Upper lobe of left lung (tissue), 4 donors: ENCODE measurements at regions not wholly inside any gene's neighbourhood (a gene's known extent, or its start where the extent isn't known, plus 50 kb on each side); places are given as distances from the start of the nearest gene placed in this dataset.

Experiments used
- CTCF ChIP-seq, 6 experiments: fragments of 450-650 bp in 4 of 6; fragments of 200-600 bp in 2 of 6; sonication (generic) in 2 of 6; IDR thresholded peaks; one replicate each; pipeline ENCODE4 v1.5.1; 2016 to 2019; ENCODE audit warnings: antibody characterized with exemption in 6 of 6
- EP300 ChIP-seq, 4 donors: sonication (generic); formaldehyde crosslinking; IDR thresholded peaks; one replicate each; pipeline ENCODE4 v1.5.1; 2017; ENCODE audit warnings: antibody characterized with exemption in 4 of 4, control low read depth in 2 of 4
- POLR2A ChIP-seq, 4 donors: fragments of 450-650 bp; IDR thresholded peaks; one replicate each; pipeline ENCODE4 v1.5.1; 2016 to 2017; ENCODE audit warnings: antibody characterized with exemption in 4 of 4, mild to moderate bottlenecking in 2 of 4

GRCh38 chr6:119961450-119961849, 611.9 kb upstream of the MAN1A1 start:
- TF ChIP-seq CTCF (IDR thresholded peaks at IDR 0.05) = no peak
- TF ChIP-seq POLR2A (IDR thresholded peaks at IDR 0.05) = no peak
- TF ChIP-seq EP300 (IDR thresholded peaks at IDR 0.05) = no peak
